KG1 (cell line): ENCODE measurements at regions not wholly inside any gene's neighbourhood (a gene's known extent, or its start where the extent isn't known, plus 50 kb on each side); places are given as distances from the start of the nearest gene placed in this dataset.
"Not testable (repeated sequence)": the region's sequence is repeated elsewhere in the genome, so short reads cannot be mapped to it uniquely, and the experiment has no call there.

ENCODE experiments used
- DNase-seq: peaks from one replicate; lab custom pipeline; 2025; lab: John Stamatoyannopoulos, UW

DNA sequence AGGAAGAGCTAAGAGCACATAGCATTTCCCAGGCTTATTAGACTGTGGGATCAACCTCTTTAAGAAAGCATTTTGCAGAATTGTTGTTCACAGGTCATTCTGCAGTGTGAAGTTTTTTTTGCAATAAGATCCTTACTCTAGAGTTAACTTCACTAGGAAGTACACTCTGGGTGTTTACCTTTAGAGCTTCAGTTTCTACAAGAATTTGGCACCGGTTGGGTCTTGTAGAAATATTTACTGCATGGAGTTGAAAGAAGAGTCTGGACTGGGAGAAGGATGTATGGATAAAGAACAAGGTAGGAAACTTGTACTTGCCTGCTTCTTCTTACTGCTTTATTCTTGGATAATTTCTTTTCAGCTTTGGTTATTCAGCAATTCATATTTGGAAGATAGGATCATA, 944.9 kb upstream of the GYPC start:
- DNase-seq, result no peak

DNA sequence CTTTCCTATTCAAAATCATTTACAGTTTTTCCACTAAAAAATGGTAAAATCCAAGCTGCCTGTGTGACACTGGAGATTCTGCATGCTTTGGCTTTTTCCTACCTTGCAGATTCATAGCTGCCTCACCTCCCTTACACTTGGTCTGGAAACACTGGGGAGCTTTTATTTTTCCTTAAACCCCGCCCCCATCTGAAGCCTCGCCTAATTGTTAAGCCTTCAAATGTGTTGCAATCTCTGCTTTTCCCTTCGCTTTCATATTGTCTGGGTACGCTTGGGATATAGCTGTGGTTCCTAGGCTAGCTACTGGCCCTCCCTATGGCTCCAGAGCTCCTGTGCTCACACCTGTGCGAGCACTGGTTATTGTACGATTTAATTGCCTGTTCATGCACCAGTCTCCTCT, 942.4 kb upstream of the GYPC start:
- DNase-seq, result no peak

DNA sequence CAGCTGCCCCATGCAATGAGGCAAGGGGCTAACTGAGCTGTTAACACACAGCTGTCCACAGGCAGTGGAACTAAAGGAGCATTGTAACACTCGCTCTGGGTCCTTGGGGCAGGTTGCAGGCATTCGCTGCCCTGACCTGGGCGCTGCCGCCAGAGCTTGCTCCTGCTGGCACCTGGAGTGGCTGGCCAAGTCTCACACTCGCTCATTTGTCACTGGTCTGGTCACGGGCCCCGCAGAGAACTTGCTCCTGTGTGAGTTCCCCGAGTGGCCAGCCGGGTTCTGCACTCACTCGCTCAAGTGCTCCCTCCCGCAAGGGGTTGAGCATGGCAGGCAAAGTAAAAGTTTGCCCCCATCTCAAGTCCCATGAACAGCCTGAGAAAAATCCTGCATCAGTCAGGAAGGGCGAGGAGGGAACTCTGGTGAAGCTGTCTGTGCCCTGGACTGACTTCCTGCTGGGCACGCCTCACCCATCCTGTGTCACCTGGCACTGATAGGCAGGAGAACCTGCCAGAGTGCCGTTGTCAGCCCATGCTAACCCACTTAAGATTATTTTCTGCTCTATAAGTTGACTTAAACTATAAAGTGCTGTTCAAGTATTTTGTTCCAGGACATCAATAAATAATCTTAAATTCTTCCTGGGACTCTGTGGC, 934.8 kb upstream of the GYPC start:
- no peak for DNase-seq

DNA sequence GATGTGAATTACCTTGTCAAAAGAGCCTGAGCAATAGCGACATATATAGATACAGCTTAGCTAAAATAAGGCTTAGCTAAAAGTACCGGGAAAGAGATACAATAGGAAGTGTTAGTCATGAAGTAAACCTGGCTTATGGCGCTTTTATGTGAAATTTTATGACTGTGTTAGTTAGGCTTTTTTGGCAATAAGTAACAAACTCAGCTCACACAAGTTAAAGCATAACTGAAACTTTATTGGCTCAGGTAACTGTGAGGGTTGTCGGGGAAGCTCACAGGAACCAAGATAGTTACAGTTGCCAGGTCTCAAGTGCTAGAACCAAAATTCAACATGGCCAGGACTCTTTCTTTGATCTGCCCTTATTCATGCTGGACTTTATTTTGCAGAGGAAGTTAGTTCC, 925.0 kb upstream of the GYPC start:
- DNase-seq, result no peak

- no peak for DNase-seq
Measured at GRCh38 chr2:125736306-125736705, 919.7 kb upstream of the GYPC start.

DNA sequence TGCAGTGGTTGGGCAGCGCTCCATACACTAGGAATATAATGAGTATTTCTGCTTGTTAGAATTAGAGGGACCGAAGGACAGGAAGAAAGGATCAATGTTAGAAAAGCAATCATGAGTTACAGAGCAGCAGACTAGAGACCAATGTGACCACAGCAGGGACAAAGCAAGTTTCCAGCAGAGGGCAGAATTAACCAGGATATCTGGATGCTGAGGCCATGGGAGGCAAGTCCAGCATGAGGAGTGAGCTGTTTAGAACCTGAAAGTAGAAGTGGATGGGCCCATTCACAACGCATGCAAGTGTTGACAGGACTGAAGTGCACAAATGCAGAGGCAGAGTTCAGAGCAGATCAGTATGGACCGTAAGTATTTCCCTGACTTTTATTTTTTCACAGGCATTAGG, 910.4 kb upstream of the GYPC start:
- DNase-seq, result no peak

DNA sequence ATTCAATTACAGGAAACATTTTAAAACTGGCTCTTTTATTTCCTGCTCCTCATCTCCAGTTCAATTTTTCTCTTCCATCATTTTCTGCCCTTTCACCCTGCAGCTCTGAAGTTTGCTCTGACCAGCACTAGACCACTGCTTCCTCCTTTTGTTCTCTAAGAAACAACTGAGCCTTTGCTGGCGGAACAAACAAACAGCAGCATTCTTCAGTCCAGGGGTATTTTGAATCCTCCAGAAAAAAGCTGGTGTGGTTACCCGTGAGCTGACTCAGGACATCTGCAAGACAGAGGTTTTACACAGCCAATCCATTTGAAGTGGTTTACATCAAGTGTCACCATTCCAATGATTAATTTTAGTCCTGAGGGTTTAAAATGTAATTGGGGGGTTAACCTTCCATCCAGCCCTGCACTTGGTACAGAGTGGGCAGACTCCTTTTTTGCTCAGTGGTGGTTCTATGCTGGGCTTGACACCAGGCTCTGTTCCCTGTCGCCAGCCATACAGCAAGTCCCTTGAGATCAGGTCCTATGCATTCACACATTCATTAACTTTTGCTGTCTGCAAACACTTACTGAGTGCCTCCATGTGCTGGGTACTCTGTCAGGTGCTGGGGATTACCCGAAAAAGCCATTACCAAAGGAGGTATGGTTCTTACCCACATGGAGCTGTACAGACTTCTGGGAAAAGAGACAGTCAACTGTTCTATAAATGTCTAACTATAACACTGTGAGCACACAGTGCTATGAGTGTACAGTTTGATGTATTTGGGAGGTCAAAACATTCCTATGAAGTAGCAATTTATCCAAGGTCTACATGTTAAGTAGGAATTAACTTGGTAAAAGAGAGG, 909.4 kb upstream of the GYPC start:
- no peak for DNase-seq

GRCh38 chr2:125747165-125747425, 908.9 kb upstream of the GYPC start:
- no peak for DNase-seq

- DNase-seq, result no peak
Measured at GRCh38 chr2:125756431-125756830, 899.5 kb upstream of the GYPC start.

DNA sequence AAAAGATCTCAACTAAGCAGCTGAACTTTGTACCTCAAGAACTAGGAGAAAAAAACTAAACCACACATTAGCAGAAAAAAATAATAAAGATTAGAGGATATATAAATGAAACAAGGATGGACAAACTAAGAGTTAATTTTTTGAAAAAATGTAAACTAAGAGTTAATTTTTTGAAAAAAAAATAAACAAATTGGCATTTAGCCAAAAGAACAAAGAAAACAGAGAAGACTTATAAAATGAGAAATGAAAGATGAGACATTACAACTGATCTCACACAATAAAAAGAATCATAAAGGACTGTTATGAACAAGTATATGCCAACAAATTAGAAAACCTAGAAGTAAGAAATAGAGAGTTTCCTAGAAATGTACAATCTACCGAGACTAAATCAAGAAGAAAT, 859.2 kb upstream of the GYPC start:
- DNase-seq, result no peak

DNA sequence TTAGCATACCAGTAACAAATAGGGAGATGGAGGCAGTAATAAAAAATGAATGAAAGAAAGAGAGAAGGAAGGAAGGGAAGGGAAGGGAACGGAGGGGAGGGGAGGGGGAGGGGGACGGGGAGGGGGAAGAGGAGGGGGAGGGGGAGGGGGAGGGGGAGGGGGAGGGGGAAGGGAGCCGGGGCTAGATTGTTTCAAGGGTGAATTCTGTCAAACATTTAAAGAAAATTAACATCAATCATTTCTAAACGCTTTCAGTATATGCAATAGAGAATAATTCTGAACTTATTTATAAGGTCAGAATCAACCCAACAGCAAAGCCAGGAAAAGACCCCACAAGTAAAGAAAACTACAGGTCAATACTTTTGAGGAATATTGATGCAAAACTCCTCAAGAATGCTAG, 858.8 kb upstream of the GYPC start:
- no peak for DNase-seq

- no peak for DNase-seq
Measured at GRCh38 chr2:125822746-125823145, 833.2 kb upstream of the GYPC start.

- not testable (repeated sequence) for DNase-seq
Measured at GRCh38 chr2:125825781-125826180, 830.2 kb upstream of the GYPC start.

DNA sequence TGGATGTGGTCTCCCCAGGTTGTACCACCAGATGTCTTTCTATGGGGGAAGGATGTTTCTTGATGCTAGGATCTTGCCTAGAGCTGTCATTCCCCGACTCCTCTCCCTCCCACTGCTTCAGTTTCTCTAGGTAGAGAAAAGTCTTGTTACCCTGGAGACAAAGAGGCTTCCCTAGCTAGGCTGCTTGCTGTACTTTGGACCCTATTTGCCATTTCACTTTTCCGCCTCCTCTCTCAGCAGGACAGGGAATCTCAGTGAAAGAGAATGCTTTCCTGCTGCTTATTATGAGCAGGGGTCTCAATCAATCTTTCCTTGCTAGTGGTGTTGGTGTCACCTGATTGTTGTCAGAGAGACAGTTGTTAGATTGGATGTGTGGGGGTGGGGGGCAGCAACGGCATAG, 818.8 kb upstream of the GYPC start:
- DNase-seq, result no peak

DNA sequence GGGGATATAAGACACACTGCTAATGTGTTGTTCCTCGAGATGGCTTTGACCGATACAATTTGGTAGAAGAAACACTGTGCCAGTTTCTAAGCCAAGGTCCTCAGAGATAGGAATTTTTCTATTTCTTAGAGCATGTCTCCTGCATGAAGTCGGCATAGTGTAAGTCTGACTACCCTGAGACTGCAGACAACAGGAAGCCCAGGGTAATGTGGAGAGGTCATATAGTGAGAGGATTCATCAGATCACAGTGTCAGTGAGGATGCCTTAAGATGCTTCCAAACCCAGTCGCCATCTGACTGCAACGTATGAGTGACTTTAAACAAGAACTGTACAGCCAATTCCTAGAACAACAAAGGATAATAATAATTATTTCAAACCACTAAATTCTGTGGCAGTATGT, 818.3 kb upstream of the GYPC start:
- DNase-seq, result no peak

- DNase-seq, result no peak
Measured at GRCh38 chr2:125839945-125840344, 816.0 kb upstream of the GYPC start.

GRCh38 chr2:125842041-125842440, 813.9 kb upstream of the GYPC start:
- no peak for DNase-seq

GRCh38 chr2:125850541-125850940, 805.4 kb upstream of the GYPC start:
- DNase-seq, result no peak

DNA sequence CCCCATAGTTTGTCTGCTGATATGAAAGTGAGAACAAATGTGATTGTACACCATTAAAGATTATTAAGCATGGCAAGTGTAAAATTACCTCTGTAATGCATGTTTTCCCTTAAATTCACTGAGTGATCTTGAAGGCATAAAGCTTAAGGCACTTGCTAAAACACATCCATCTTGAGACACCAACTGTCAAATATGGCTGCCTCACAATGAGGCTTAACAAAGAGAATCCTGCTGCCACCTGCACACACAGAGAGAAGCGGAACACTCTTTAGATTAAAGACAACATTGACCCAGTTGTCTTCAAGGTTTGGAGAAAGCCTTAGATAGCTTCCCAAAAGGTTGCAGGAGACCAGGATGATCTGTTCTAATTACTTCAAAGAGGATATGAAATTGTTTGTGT, 803.6 kb upstream of the GYPC start:
- DNase-seq, result no peak

DNA sequence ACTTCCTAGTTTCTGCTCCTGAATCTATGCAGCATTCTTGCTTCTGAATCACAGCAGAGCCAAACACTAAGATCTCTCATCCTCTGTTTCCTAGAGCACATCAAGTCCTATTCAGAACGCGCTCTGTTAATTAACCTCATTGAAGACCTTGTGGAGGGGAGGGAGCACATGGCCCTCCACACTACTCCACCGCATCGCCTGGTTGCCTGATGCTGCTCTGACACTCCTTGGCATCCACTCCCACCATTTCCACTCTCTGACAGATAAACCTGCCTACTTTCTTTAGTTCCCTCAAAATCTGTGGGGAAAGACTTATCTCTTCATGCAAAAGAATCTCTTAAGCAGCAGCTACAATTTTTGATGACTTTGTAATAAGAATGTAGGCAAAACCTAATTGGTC, 802.3 kb upstream of the GYPC start:
- no peak for DNase-seq

DNA sequence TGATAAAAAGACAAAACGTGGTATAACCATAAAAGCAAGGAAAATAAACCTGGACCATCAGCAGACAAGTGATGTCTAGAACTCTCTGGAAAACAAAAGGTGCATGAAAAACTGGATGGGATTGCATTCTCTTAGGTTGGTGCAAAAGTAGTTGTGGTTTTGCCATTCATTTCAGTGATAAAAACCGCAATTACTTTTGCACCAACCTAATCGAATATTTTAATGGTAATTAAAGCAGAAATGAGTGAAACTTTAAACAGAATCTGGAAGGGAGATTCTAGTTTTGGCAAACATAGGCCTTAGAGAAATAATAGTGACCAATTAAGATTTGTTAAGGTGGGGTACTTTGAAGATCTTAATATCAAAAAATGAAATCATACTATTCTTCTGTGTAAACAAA, 800.8 kb upstream of the GYPC start:
- DNase-seq, result no peak

DNA sequence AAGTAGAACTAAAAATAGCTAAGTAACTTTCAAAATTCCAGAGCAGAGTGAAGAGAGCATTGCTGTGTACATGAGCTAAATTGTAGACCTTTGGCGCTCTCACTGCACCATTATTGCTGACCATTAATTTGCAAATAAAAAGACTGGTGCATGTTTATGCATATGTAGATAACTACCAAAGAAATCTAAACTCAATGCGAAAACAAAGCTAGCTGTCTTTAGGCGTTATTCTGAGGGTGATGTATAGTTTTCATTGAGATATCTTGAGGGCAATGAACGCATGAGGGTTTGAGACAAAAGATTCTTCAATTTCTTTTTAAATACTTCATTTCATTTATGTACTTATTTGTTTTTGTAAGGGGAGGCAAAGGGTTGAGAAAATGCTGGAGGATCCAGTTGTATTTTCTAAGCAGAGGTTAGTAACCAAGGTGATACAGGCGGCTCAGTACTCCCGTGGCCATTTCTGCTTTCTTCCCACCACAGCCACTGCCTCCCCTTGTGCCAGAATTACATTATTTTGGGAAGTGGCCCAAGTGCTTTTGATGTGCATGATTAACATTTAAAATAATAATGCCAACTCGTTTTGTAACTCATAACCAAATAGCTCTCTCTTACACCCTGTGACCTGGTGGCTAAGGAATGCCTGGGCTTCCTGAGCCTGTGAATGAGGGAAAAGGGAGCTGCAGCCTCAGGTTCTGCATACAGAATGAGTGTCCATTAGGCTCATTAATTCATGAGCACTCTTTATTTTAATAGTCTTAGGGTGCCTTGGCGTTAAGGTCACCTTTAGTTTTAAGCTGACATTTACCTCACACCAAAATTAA, 797.8 kb upstream of the GYPC start:
- DNase-seq, result no peak

DNA sequence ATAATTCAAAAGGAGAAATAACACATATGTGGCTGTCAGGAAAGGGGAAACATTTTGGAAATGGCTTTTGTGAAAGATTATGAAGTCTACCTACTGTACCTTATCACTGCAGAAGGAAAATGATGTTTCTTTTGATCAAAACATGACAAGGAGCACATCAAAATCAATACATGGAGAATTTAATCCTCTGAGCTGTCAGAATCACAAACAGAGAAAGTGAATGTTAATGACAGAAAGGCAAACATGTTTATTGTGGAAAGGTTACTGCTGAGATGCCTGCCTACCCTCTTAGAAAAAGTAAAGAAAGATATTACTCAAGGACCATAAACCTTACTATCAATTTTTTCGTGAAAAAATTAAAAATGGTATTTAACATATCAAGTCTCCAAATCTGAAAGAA, 794.5 kb upstream of the GYPC start:
- no peak for DNase-seq
